WI38 (cell line): ENCODE measurements at regions not wholly inside any gene's neighbourhood (a gene's known extent, or its start where the extent isn't known, plus 50 kb on each side); places are given as distances from the start of the nearest gene placed in this dataset.

Source experiments
- H3K4me3 ChIP-seq: 2 replicates; pipeline ENCODE4 v1.5.1; 2011; ENCODE audit warnings: low read depth, mild to moderate bottlenecking, control low read depth, low read length
- TF ChIP-seq, protein P1 (sequence below): IDR thresholded peaks from 2 replicates; pipeline ENCODE4 v1.5.1; 2012; ENCODE audit warnings: low read depth, mild to moderate bottlenecking, control low read depth, low read length

DNA sequence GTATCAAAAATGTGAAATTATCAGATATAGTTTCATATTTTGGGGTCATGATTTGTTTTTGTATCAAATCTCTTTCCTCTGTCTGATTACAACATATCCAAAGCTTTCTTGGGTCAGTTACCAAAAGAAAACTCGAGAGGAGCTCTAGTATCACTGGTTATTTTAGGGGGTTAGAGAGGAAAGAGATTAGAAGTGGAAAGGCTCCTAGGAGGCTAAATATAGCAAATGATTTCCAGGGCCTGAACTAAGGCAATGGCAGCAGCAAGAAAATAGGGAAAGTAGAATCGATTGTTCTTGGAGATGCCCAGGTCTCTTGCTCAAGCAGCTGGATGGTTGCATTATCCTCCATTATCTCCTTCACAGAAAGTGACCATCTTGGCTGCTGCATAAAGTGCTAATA is 72.9 kb downstream of the NHLRC3 start:
- H3K4me3 ChIP-seq = no peak overlapping the region
- TF ChIP-seq, protein P1, sequence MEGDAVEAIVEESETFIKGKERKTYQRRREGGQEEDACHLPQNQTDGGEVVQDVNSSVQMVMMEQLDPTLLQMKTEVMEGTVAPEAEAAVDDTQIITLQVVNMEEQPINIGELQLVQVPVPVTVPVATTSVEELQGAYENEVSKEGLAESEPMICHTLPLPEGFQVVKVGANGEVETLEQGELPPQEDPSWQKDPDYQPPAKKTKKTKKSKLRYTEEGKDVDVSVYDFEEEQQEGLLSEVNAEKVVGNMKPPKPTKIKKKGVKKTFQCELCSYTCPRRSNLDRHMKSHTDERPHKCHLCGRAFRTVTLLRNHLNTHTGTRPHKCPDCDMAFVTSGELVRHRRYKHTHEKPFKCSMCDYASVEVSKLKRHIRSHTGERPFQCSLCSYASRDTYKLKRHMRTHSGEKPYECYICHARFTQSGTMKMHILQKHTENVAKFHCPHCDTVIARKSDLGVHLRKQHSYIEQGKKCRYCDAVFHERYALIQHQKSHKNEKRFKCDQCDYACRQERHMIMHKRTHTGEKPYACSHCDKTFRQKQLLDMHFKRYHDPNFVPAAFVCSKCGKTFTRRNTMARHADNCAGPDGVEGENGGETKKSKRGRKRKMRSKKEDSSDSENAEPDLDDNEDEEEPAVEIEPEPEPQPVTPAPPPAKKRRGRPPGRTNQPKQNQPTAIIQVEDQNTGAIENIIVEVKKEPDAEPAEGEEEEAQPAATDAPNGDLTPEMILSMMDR = no peak

DNA sequence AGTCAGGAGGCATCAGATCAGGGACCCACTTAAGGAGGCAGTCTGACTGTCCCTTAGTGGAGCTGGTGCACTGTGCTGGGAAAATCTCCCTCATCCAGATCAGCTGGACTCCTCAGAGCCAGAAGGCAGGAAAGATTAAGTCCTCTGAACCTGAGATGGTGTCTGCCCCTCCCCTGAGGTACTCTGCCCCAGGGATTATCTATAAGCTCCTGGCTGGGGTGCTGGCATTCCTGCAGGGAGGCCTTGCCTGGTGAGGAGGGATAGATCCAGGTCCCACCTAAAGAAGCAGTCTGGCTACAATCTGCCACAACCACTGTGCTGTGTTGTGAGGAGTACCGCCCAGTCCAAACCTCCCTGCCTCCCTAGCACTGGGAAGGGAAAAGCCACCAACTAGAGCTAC is 81.2 kb downstream of the NHLRC3 start:
- H3K4me3 ChIP-seq = no peak overlapping the region
- TF ChIP-seq, protein P1 = no peak

DNA sequence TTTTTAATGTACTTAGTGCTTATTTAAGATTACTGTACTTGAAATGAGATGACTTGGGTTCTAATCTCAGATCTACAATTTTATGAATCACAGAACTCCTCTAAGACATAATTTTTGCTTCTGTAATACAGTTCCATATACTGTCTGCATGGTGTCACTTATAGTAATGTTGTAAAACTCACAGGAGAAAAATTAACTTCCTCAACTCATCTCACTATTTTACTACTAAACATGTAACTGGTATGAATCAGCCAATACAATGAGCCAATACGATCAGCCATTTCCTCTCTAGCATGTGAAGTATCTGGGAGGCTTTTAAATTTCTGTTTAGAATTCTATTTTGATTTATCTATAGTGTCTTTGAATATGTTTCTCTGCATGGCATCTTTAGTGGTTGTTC is 85.3 kb downstream of the NHLRC3 start:
- TF ChIP-seq, protein P1 = no peak
- H3K4me3 ChIP-seq = no peak overlapping the region

DNA sequence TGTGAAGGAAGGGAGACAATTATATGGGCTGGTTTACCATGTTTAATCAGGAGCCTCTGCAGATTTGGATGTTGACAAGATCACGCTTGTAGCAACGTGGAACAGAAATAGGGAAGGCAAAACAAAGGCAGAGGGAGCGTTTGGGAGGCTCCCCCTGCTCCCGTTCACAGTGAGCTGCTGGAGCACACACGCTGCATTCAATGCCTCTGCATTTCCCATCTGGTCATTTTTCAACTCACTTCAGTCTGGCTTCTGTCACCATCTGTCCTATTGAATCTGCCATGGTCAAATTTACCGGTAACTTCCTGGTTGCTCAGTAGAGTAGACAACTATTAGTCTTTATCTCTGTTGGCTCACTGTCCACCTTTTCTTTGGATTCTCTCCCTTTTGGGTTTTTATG is 91.0 kb downstream of the NHLRC3 start:
- TF ChIP-seq, protein P1 = no peak
- no peak overlapping the region for H3K4me3 ChIP-seq

DNA sequence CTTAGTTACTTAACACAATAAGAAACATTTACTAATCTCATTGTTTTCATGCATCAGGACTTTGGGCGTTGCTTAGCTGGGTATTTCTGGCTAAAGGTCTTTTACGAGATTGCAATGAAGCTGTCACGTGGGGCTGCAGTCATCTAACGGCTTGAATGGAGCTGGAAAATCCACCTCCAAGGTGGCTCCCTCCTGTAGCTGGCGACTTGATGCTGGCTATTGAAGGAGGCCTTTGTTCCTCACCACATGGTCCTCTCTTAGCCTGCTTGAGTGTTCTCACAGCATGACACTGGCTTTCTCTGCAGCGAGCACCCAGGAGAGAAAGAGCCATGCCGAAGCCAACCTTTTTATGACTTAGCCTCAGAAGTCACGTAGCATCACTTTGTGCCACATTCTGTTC is 92.0 kb downstream of the NHLRC3 start:
- no peak overlapping the region for H3K4me3 ChIP-seq
- TF ChIP-seq, protein P1 = no peak

DNA sequence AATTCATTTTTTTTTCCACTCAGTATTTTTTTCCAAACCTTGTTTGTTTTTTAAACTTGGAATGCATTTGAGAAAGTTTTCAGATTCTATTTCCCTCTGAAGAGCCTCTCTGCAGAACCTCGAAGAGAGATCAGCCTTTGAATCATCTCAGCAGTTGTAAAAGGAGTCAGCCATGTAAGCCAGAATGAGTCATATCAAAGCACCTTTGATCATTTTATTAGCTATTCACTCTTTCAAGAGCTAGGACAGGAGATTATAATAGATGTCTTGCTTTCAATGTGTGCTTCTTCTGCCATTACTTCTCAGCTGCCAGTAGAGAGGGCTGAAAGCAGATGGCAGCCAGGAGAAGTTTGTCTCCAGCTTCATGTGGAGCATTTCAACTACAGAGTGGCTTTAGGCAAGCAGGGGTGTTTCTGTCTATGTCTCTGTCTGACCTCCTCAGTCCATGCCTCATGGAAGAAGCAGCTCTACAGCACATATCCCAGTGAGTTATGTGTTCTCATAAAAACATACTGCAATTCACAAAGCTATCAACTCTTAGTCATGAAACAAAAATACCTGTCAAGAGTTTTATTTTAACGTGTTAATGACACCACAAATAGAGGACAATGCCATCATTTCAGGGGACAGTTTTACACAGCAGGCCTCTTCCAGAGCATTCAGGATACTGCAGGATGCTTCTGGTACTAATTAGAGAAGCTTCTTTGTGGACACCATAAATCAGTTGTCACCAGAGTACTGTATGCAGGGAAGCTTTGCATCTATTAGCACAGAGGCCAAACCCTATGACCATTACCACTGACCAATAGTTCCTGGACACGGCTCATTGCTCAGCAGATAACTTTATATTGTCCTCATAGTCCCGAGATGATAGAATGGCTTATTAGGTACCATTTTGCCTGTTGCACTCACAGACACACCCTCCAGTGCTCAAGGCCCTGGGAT is 94.3 kb downstream of the NHLRC3 start:
- H3K4me3 ChIP-seq = no peak overlapping the region
- TF ChIP-seq, protein P1 = no peak

DNA sequence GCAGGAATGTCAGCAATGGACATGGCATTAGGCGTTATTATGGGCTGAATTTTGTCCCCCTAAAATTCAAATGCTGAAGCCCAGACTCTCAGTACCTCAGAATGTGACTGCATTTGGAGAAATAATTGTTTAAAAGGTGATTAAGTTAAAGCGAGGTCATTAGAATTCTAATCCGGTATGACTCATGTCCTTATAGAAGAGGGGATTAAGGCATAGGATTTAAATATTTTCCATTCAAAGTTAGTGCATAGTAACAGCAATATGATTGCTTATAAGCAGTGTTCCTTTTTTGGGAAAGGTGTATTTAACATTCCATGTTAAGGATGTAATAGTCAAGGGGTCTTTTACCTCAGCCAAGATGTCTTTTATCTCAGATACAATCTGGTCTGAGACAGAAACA is 95.5 kb downstream of the NHLRC3 start:
- TF ChIP-seq, protein P1 = no peak

More for the DNA sequence above, 95.5 kb downstream of the NHLRC3 start:
- H3K4me3 ChIP-seq = no peak overlapping the region
